HL-60 (cell line): ENCODE measurements at regions not wholly inside any gene's neighbourhood (a gene's known extent, or its start where the extent isn't known, plus 50 kb on each side); places are given as distances from the start of the nearest gene placed in this dataset.
"Not testable (repeated sequence)": the region's sequence is repeated elsewhere in the genome, so short reads cannot be mapped to it uniquely, and the experiment has no call there.

ENCODE experiments used
- DNase-seq, 2 experiments: peaks; one replicate each; pipeline ENCODE4 v3.0.0-alpha.2; 2010 to 2020; ENCODE audit warnings: low read depth in 1 of 2, low spot score in 1 of 2
- H3K27ac ChIP-seq: fragments of 250-450 bp; sonication (Bioruptor Pico); replicated peaks from 2 replicates; pipeline ENCODE4 v1.5.1; 2020; ENCODE audit warnings: mild to moderate bottlenecking, moderate library complexity
- H3K27me3 ChIP-seq: fragments of 250-450 bp; sonication (Bioruptor Pico); 2 replicates; pipeline ENCODE4 v1.5.1; 2021; ENCODE audit warnings: mild to moderate bottlenecking, moderate library complexity; ENCODE audit not compliant: insufficient read depth, poor library complexity, severe bottlenecking
- H3K4me3 ChIP-seq: replicated peaks from 2 replicates; pipeline ENCODE4 v1.5.1; 2011; ENCODE audit warnings: mild to moderate bottlenecking, control low read depth, low read length; ENCODE audit not compliant: insufficient read depth
- CTCF ChIP-seq: IDR thresholded peaks from one replicate; pipeline ENCODE4 v1.5.1; 2011; ENCODE audit warnings: low read length, control low read depth, inconsistent platforms; ENCODE audit not compliant: insufficient read depth
- GABPA ChIP-seq: IDR thresholded peaks from 2 replicates; pipeline ENCODE4 v1.6.1; 2012; ENCODE audit warnings: low read depth
- POLR2AphosphoS5 ChIP-seq: IDR thresholded peaks from 2 replicates; pipeline ENCODE4 v1.6.1; 2012; ENCODE audit warnings: low read depth
- REST ChIP-seq: IDR thresholded peaks from 2 replicates; pipeline ENCODE4 v1.6.1; 2012; ENCODE audit warnings: low read depth; ENCODE audit not compliant: insufficient replicate concordance
- SPI1 ChIP-seq: IDR thresholded peaks from 2 replicates; pipeline ENCODE4 v1.6.1; 2012; ENCODE audit warnings: low read depth, mild to moderate bottlenecking, borderline replicate concordance

- H3K27ac ChIP-seq, DNase-seq, H3K4me3 ChIP-seq, H3K27me3 ChIP-seq: not testable (repeated sequence)
These were observed 1737.8 kb upstream of the ACO1 start for GRCh38 chr9:30646639-30647038.

GRCh38 chr9:30661925-30662324 is 1722.5 kb upstream of the ACO1 start:
- DNase-seq = no peak
- H3K27me3 ChIP-seq = no peaks in the 10 kb centered on the region
- no peak overlapping the region for H3K27ac ChIP-seq
- H3K4me3 ChIP-seq = no peak overlapping the region
- no peak for TF ChIP-seq CTCF
- TF ChIP-seq POLR2AphosphoS5 = no peak
- TF ChIP-seq REST = no peak

- Histone ChIP-seq H3K4me3 (no peak overlapping the region), H3K27me3 (no peaks in the 10 kb centered on the region), H3K27ac (no peak overlapping the region)
- no peak for DNase-seq
- TF ChIP-seq SPI1 (no peak), CTCF (no peak), GABPA (no peak), REST (no peak), POLR2AphosphoS5 (no peak)
These were observed 1713.5 kb upstream of the ACO1 start for GRCh38 chr9:30670805-30671562.

- no peak overlapping the region for H3K4me3 ChIP-seq
- H3K27me3 ChIP-seq = no peaks in the 10 kb centered on the region
- no peak overlapping the region for H3K27ac ChIP-seq
- no peak for DNase-seq
- TF ChIP-seq REST (no peak), POLR2AphosphoS5 (no peak), GABPA (no peak)
These were observed 1711.3 kb upstream of the ACO1 start for GRCh38 chr9:30673132-30673531.
